Thymus (tissue), 11 donors: ENCODE measurements at regions not wholly inside any gene's neighbourhood (a gene's known extent, or its start where the extent isn't known, plus 50 kb on each side); places are given as distances from the start of the nearest gene placed in this dataset.

Source experiments
- DNase-seq, 9 donors: peaks; one replicate each; pipeline ENCODE4 v3.0.0-alpha.2; 2013; ENCODE audit warnings: low spot score in 9 of 9, low read depth in 6 of 9, missing footprints in 1 of 9
- H3K27ac ChIP-seq, 2 donors: one replicate each; pipeline ENCODE4 v1.5.1; 2013; ENCODE audit warnings: control low read depth in 1 of 2, low read depth in 1 of 2, low read length in 1 of 2, mild to moderate bottlenecking in 1 of 2, moderate library complexity in 1 of 2
- H3K27me3 ChIP-seq, 2 donors: one replicate each; pipeline ENCODE4 v1.5.1; 2013; ENCODE audit warnings: low read length in 1 of 2; ENCODE audit not compliant: control insufficient read depth in 2 of 2, insufficient read depth in 1 of 2
- H3K36me3 ChIP-seq, 2 donors: one replicate each; pipeline ENCODE4 v1.5.1; 2013; ENCODE audit warnings: low read length in 1 of 2, mild to moderate bottlenecking in 1 of 2, moderate library complexity in 1 of 2; ENCODE audit not compliant: control insufficient read depth in 2 of 2, insufficient read depth in 2 of 2
- H3K4me1 ChIP-seq, 2 donors: one replicate each; pipeline ENCODE4 v1.5.1; 2013; ENCODE audit warnings: low read length in 2 of 2; ENCODE audit not compliant: control insufficient read depth in 2 of 2, insufficient read depth in 2 of 2
- H3K4me3 ChIP-seq, 2 donors: one replicate each; pipeline ENCODE4 v1.5.1; 2013; ENCODE audit warnings: low read length in 2 of 2, control low read depth in 1 of 2, mild to moderate bottlenecking in 1 of 2
- H3K9me3 ChIP-seq, 2 donors: one replicate each; pipeline ENCODE4 v1.5.1; 2013; ENCODE audit warnings: low read length in 1 of 2, mild to moderate bottlenecking in 1 of 2; ENCODE audit not compliant: control insufficient read depth in 2 of 2, insufficient read depth in 1 of 2
- WGBS: extraction: QIAGEN DNeasy Blood & Tissue Kit; methylation state at CpG from one replicate; pipeline ENCODE4 v1.1.7; 2013; 5-methylcytosine and 5-hydroxymethylcytosine counted together
- donor health status: healthy.

DNA sequence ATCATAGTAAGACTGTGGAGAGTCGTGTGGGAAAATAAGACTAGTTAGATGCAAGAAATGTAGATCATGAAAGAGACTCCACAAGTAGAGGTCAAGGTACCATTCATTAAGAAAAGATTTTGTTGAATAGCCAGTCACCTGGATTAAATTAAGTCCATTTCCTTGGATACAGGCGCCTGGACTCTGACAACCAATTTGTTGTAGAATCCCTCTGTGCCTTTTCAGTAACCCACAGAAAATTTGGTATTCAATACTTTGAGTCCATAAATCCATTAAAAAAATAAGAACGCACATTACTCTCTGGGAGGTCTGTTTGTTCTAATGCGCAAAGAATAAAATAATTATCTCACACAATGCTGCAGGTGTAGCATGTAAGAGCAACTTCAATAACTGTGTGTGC is 469.4 kb downstream of the KLF12 start:
- Histone ChIP-seq H3K9me3 (peaks cover 0 to 1% of the 10 kb centered on the region in 2 donors), H3K4me1 (no peaks in the 10 kb centered on the region), H3K27me3 (no peaks in the 10 kb centered on the region), H3K36me3 (no peaks in the 10 kb centered on the region), H3K27ac (no peak overlapping the region), H3K4me3 (no peak overlapping the region)
- DNase-seq, result no peak
- 97% methylated on average over 4 of the region's 4 CpGs for WGBS

DNA sequence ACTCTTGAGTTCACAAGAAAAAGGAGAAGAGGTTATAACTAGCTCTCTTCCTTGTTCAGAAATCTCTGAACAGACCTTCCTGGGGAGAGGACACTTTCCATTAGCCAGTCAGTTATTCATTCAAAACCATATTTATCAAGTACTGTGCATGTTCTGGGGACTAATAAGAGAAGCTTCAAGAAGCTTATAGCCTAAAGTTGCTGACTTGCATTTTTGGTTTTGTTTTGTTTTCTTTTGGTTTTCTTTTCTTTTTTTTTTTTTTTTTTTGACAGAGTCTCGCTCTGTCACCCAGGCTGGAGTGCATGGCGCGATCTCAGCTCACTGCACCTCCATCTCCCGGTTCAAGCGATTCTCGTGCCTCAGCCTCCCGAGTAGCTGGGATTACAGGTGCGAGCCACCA is 471.4 kb downstream of the KLF12 start:
- over 99% methylated on average over 8 of the region's 8 CpGs for WGBS
- H3K27me3 ChIP-seq, result no peaks in the 10 kb centered on the region
- no peaks in the 10 kb centered on the region for H3K36me3 ChIP-seq
- H3K9me3 ChIP-seq, result peaks cover 0 to 1% of the 10 kb centered on the region in 2 donors
- no peak overlapping the region for H3K27ac ChIP-seq
- no peaks in the 10 kb centered on the region for H3K4me1 ChIP-seq
- H3K4me3 ChIP-seq, result no peak overlapping the region
- DNase-seq, result no peak

DNA sequence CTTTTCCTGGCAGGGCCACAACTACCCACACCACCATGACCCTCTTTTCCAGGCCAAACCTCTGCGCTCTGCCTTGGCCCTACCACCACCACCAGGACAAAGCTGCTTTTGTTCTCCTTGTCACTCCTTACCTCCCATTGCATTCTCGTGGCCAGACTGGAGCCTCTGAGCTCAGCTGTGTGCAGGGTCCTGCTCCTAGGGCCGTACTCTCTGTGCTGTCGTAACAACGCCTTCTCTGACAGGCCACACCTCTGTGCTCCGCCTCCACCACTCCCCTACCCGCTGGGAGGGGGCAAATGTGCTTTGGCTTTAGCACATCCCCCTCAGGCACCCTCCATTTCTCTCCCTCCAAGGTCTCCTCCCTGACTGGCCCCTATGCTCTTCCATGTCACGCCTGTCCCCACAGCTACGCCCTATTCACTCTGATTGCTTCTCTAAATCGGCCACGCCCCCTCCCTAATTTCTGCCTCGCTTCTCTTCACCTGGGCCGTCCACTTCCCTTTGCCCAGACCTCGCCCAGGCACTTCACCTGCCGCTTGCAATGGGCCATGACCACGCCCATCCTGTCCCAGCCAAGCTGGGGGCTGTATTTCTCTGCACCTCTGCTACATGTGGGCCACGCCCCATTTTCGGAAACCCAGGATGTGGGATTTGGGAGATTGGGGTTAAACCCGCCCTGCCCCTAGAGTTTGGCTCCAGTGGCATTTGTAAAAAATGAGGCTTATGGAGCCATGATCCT is 472.3 kb downstream of the KLF12 start:
- Histone ChIP-seq H3K4me3 (no peak overlapping the region), H3K27ac (no peak overlapping the region), H3K27me3 (no peaks in the 10 kb centered on the region)

DNA sequence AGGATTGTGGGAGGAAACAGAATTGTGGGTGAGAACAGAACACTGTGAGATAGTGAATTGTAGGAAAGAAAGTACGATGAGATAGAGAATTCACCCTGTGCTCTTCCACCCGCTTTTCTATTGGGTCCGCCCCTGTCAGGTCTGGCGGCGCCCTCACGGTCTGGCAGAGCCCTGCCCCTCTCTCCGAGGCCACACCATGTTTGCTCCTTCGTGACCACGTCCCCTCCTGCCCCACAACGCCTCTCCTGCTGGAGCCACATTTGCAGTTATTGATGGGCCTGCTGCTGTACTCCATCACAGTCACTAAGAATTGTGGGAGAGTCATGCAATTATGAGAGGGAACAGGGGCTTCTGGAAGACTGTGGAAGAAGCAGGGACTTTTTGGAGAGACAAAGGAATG is 473.1 kb downstream of the KLF12 start:
- Histone ChIP-seq H3K27ac (no peak overlapping the region), H3K4me1 (no peaks in the 10 kb centered on the region), H3K9me3 (peaks cover 0 to 1% of the 10 kb centered on the region in 2 donors), H3K27me3 (no peaks in the 10 kb centered on the region), H3K4me3 (no peak overlapping the region), H3K36me3 (no peaks in the 10 kb centered on the region)
- WGBS, result 98% methylated on average over 10 of the region's 10 CpGs
- DNase-seq, result no peak

More for the DNA sequence above, 472.3 kb downstream of the KLF12 start:
- Histone ChIP-seq H3K4me1 (no peaks in the 10 kb centered on the region), H3K36me3 (no peaks in the 10 kb centered on the region), H3K9me3 (peaks cover 0 to 1% of the 10 kb centered on the region in 2 donors)
- 91% methylated on average over 19 of the region's 19 CpGs for WGBS
- DNase-seq, result no peak

DNA sequence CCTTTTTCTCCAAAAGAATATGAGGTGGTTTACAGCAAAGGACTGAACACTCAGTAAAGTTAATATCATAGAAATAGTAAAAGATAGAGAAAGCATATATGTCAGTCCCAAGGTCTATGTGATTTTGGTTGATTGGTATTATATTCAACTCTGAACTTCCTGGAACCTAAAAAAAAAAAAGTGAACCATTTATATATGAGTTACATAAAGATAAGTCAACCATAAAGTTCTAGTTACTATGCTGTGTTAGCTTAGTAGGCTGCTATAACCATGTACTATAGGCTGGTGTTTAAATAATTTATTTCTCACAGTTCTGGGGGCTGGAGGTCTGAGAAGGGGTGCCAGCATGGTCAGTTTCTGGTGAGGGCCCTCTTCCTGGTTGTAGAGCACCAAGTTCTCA is 475.6 kb downstream of the KLF12 start:
- H3K4me3 ChIP-seq, result no peak overlapping the region
- no peak overlapping the region for H3K27ac ChIP-seq
- no peaks in the 10 kb centered on the region for H3K36me3 ChIP-seq
- DNase-seq, result no peak
- no peaks in the 10 kb centered on the region for H3K27me3 ChIP-seq
- H3K4me1 ChIP-seq, result no peaks in the 10 kb centered on the region
- peaks cover 0 to 1% of the 10 kb centered on the region in 2 donors for H3K9me3 ChIP-seq

DNA sequence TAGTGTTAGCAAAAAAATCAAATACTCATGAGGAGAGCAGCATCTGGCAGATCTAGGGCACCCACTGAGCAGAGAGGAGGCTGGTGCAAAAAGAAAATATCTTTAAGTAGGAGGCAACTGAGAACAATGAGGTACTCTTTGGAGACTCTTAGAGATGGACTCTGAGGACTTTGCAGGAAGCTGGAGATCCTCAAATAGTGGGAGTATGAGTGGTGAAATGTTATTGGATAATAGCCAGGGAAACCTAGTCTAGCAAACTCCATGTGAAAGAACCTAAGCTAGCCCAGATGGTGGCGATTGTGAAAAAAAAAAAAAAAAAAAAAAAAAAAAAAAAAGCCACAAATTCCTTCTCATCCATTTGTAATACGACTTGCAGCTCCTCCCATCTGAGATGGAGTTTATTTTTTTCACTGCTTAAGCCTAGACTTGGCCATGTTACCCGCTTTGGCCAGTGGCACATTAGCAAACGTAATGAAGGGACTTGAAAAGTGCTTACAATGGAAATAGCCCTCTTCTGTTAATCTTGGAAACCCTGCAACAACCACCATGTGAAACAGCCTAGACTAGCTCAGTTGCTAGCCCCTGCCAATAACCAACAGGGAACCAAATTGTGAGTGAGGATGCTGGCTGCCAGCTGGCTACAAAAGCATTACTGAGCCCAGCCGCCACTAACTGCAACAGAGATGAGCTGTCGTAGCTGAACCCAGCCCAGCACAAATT is 476.2 kb downstream of the KLF12 start:
- no peaks in the 10 kb centered on the region for H3K4me1 ChIP-seq
- H3K4me3 ChIP-seq, result no peak overlapping the region
- no peak overlapping the region for H3K27ac ChIP-seq
- WGBS, result 94% methylated on average over 6 of the region's 6 CpGs
- peaks cover 0 to 1% of the 10 kb centered on the region in 2 donors for H3K9me3 ChIP-seq
- DNase-seq, result no peak
- H3K27me3 ChIP-seq, result no peaks in the 10 kb centered on the region
- no peaks in the 10 kb centered on the region for H3K36me3 ChIP-seq

DNA sequence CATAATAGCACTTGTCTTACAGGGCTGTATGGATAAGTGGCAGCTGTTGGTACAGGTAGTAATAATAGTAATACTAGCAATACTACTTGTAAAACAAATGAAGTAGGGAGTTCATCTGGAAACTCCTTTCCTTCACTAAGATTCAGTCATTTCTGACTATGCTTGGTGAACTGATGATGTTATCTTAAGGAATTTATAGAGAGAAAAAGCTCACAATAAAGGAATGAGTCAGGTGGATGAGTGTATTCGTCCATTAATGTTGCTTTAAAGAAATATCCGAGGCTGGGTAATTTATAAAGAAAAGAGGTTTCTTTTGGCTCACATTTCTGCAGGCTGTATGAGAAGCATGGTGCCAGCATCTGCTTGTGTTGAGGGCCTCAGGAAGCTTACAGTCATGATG is 477.3 kb downstream of the KLF12 start:
- DNase-seq, result no peak
- Histone ChIP-seq H3K36me3 (no peaks in the 10 kb centered on the region), H3K4me1 (no peaks in the 10 kb centered on the region), H3K9me3 (no peaks in the 10 kb centered on the region), H3K27ac (no peak overlapping the region), H3K4me3 (no peak overlapping the region), H3K27me3 (no peaks in the 10 kb centered on the region)
- WGBS, result 97% methylated on average over 2 of the region's 2 CpGs

DNA sequence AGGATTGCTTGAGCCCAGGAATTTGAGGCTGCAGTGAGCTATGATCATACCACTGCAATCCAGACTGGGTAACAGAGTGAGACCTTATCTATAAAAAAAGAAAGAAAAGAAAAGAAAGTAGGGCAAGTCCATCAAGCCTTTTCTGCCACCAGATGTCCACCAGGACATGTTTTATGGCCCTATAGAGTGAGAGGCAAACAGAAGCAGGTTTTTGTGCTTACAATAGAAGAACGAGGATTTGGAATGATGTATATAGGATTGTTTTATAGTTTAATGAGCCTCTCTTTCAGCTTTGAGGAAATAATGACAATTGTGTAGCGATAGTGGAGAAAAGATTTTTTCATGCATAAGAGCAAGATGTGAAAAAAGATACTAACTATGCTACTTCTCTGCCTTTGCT is 480.5 kb downstream of the KLF12 start:
- no peak overlapping the region for H3K27ac ChIP-seq
- H3K4me3 ChIP-seq, result no peak overlapping the region
- H3K9me3 ChIP-seq, result no peaks in the 10 kb centered on the region
- H3K27me3 ChIP-seq, result no peaks in the 10 kb centered on the region
- H3K36me3 ChIP-seq, result no peaks in the 10 kb centered on the region
- no peak for DNase-seq
- H3K4me1 ChIP-seq, result no peaks in the 10 kb centered on the region
- WGBS, result 98% methylated on average over 2 of the region's 2 CpGs

DNA sequence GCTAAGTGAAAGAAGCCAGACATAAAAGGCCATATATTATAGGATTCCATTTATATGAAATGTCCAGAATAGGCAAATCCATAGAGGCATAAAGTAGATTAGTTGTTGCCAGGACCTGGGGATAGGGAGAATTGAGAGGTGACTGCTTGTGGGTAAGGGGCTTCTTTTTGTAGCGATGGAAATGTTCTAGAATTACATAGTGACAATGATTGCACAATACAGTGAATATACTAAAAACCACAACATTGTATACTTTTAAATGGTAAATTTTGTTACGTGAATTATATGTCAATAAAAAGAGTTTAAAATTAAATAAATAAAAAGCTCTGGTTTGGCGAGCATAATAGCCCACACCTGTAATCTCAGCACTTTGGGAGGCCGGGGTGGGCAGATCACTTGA is 486.8 kb downstream of the KLF12 start:
- no peak for DNase-seq
- 91% methylated on average over 4 of the region's 4 CpGs for WGBS
- Histone ChIP-seq H3K4me3 (no peak overlapping the region), H3K9me3 (peaks cover 0 to 5% of the 10 kb centered on the region in 2 donors), H3K4me1 (no peaks in the 10 kb centered on the region), H3K27ac (no peak overlapping the region), H3K27me3 (no peaks in the 10 kb centered on the region), H3K36me3 (no peaks in the 10 kb centered on the region)
